A549 (cell line): ENCODE measurements at regions not wholly inside any gene's neighbourhood (a gene's known extent, or its start where the extent isn't known, plus 50 kb on each side); places are given as distances from the start of the nearest gene placed in this dataset.

Experiments used
- BCL3 ChIP-seq: fragments of >200 bp; sonication (Bioruptor Twin); formaldehyde crosslinking; IDR thresholded peaks from 3 replicates; pipeline ENCODE4 v1.6.1; 2016
- CEBPB ChIP-seq, 2 experiments: fragments of >200 bp in 1 of 2; sonication (Bioruptor Twin) in 1 of 2; formaldehyde crosslinking in 1 of 2; IDR thresholded peaks; 2 replicates each; pipeline ENCODE4 v1.6.1; 2012 to 2016
- EP300 ChIP-seq, 2 experiments: fragments of >200 bp; sonication (Bioruptor Twin); formaldehyde crosslinking; IDR thresholded peaks; 2 replicates in 1 of 2; 3 replicates in 1 of 2; pipeline ENCODE4 v1.6.1; 2016 to 2017
- ESRRA ChIP-seq: fragments of 150-350 bp; IDR thresholded peaks from 2 replicates; pipeline ENCODE4 v1.6.1; 2014; ENCODE audit warnings: mild to moderate bottlenecking, low read length, borderline replicate concordance
- NFE2L2 ChIP-seq: fragments of 150-350 bp; conservative IDR thresholded peaks from 2 replicates; pipeline ENCODE4 v1.6.1; 2014; ENCODE audit warnings: low read length
- POLR2A ChIP-seq: IDR thresholded peaks from 2 replicates; pipeline ENCODE4 v1.6.1; 2012; ENCODE audit warnings: mild to moderate bottlenecking, low read length
- RAD21 ChIP-seq, 2 experiments: fragments of >200 bp in 1 of 2; sonication (Bioruptor Twin) in 1 of 2; formaldehyde crosslinking in 1 of 2; IDR thresholded peaks in 1 of 2; conservative IDR thresholded peaks in 1 of 2; 2 replicates in 1 of 2; 3 replicates in 1 of 2; pipeline ENCODE4 v1.6.1; 2012 to 2018; ENCODE audit warnings: inconsistent platforms in 1 of 2
- REST ChIP-seq: fragments of 200-600 bp; sonication (generic); IDR thresholded peaks from 2 replicates; pipeline ENCODE4 v1.6.1; 2016; ENCODE audit warnings: antibody characterized with exemption, mild to moderate bottlenecking, moderate library complexity
- ZC3H11A ChIP-seq: fragments of 450-650 bp; IDR thresholded peaks from 2 replicates; pipeline ENCODE4 v1.6.1; 2014; ENCODE audit warnings: antibody characterized with exemption, mild to moderate bottlenecking
- TF ChIP-seq, protein P1 (sequence below): fragments of >200 bp; sonication (Bioruptor Twin); formaldehyde crosslinking; IDR thresholded peaks from 3 replicates; pipeline ENCODE4 v1.5.1; 2016
- TF ChIP-seq, protein P2 (sequence below): IDR thresholded peaks from 2 replicates; pipeline ENCODE4 v1.6.1; 2012

- TF ChIP-seq ZC3H11A: no peak
- TF ChIP-seq CEBPB (IDR thresholded peaks at IDR 0.05): no peak
- TF ChIP-seq NFE2L2: no peak
- TF ChIP-seq, protein P1, sequence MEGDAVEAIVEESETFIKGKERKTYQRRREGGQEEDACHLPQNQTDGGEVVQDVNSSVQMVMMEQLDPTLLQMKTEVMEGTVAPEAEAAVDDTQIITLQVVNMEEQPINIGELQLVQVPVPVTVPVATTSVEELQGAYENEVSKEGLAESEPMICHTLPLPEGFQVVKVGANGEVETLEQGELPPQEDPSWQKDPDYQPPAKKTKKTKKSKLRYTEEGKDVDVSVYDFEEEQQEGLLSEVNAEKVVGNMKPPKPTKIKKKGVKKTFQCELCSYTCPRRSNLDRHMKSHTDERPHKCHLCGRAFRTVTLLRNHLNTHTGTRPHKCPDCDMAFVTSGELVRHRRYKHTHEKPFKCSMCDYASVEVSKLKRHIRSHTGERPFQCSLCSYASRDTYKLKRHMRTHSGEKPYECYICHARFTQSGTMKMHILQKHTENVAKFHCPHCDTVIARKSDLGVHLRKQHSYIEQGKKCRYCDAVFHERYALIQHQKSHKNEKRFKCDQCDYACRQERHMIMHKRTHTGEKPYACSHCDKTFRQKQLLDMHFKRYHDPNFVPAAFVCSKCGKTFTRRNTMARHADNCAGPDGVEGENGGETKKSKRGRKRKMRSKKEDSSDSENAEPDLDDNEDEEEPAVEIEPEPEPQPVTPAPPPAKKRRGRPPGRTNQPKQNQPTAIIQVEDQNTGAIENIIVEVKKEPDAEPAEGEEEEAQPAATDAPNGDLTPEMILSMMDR: no peak
- no peak for TF ChIP-seq BCL3
- TF ChIP-seq ESRRA: no peak
- no peak for TF ChIP-seq RAD21 (conservative IDR thresholded peaks at IDR 0.05 in 1 of 2, IDR thresholded peaks at IDR 0.05 in 1 of 2)
- no peak for TF ChIP-seq POLR2A
- TF ChIP-seq REST: no peak
- TF ChIP-seq, protein P2, sequence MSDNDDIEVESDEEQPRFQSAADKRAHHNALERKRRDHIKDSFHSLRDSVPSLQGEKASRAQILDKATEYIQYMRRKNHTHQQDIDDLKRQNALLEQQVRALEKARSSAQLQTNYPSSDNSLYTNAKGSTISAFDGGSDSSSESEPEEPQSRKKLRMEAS: no peak
- TF ChIP-seq EP300 (IDR thresholded peaks at IDR 0.05): no peak
These were observed 157.2 kb upstream of the RREB1 start for GRCh38 chr6:6950373-6951145.
